GM06990 (cell line): ENCODE measurements at regions not wholly inside any gene's neighbourhood (a gene's known extent, or its start where the extent isn't known, plus 50 kb on each side); places are given as distances from the start of the nearest gene placed in this dataset.

Experiments
- DNase-seq: peaks from one replicate; pipeline ENCODE4 v3.0.0-alpha.2; 2011; ENCODE audit not compliant: insufficient read length; ENCODE audit errors: extremely low read depth
- H3K27me3 ChIP-seq: replicated peaks from 2 replicates; pipeline ENCODE4 v1.6.0; 2011; ENCODE audit warnings: low read length; ENCODE audit not compliant: control insufficient read depth, insufficient read depth
- H3K36me3 ChIP-seq: 2 replicates; pipeline ENCODE4 v1.5.1; 2011; ENCODE audit warnings: low read length; ENCODE audit not compliant: control insufficient read depth, insufficient read depth
- H3K4me3 ChIP-seq: replicated peaks from 2 replicates; pipeline ENCODE4 v1.5.1; 2011; ENCODE audit warnings: low read depth, mild to moderate bottlenecking, control low read depth, low read length
- CTCF ChIP-seq: IDR thresholded peaks from 2 replicates; pipeline ENCODE4 v1.5.1; 2011; ENCODE audit warnings: low read length, control low read depth, mild to moderate bottlenecking, inconsistent platforms; ENCODE audit not compliant: insufficient read depth, poor library complexity, severe bottlenecking

GRCh38 chr4:136583567-136583966 lies 948.7 kb downstream of the PCDH18 start:
- Histone ChIP-seq H3K27me3 (no peaks in the 10 kb centered on the region), H3K4me3 (no peak overlapping the region), H3K36me3 (no peaks in the 10 kb centered on the region)
- no peak for DNase-seq
- TF ChIP-seq CTCF: no peak

DNA sequence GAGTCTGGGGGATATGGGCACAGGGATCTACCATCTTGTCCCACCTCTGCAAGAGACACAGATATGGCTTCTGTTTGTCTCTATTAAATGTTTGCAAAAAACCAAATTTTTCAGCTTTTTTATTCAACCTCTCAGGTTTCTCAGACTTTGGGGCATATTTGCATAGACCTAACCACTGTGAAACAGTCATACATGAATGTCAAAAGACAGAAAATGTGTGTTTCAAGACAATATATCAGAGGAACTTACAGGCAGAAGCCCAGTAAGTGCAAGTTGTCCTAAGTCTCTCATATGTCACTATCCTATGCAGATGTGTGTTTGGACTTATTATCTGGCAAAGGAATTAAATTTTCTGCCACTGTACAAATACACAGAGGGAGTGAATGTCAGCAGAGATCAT lies 951.2 kb downstream of the PCDH18 start:
- Histone ChIP-seq H3K36me3 (no peaks in the 10 kb centered on the region), H3K27me3 (no peaks in the 10 kb centered on the region), H3K4me3 (no peak overlapping the region)
- TF ChIP-seq CTCF: no peak
- DNase-seq: no peak

- DNase-seq: no peak
- no peaks in the 10 kb centered on the region for H3K36me3 ChIP-seq
- TF ChIP-seq CTCF: no peak
- no peaks in the 10 kb centered on the region for H3K27me3 ChIP-seq
- H3K4me3 ChIP-seq: no peak overlapping the region
Observed at GRCh38 chr4:136575146-136575545, 957.1 kb downstream of the PCDH18 start.

DNA sequence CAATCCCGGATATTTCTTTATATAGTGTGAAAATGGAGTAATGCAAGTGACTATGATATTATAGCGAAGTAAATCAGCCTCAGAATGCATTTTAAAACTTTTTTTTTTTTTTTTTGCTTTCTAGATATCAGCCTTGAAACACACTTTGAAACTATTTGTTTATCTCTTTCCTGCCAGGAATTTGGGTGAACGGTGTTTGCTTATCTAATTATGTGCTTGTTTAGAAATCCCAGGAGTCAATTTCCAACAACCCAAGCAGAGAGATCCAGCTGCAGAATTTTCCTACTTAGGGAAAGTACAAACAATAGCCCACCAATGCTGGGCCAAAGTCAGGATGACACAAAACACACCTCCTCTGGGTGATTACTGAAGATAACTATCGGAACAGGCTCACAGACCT lies 958.8 kb downstream of the PCDH18 start:
- DNase-seq: no peak
- Histone ChIP-seq H3K4me3 (no peak overlapping the region), H3K36me3 (no peaks in the 10 kb centered on the region), H3K27me3 (no peaks in the 10 kb centered on the region)
- TF ChIP-seq CTCF: no peak

GRCh38 chr4:136571315-136571714 lies 961.0 kb downstream of the PCDH18 start:
- TF ChIP-seq CTCF: no peak
- no peak overlapping the region for H3K4me3 ChIP-seq

DNA sequence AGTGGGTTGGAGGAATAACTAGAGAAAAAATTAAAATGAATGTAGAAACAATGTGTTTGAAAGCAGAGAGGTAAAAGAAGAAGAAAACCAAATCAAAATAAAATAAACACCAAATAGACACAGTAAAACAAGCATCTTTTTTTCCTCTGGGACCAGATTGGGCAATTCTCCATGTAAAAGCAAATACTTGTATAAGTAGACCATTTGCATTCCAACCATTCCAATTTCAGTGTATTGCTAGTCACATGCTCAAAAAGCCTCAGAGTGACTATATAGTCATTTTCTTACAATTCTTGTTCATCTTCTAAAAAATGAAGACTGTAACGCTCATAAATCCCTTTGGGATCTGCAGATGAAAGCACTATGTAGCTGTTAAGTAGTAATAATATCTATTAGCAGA lies 969.5 kb downstream of the PCDH18 start:
- Histone ChIP-seq H3K27me3 (no peaks in the 10 kb centered on the region), H3K4me3 (no peak overlapping the region), H3K36me3 (no peaks in the 10 kb centered on the region)
- DNase-seq: no peak
- no peak for TF ChIP-seq CTCF

More at GRCh38 chr4:136571315-136571714, 961.0 kb downstream of the PCDH18 start:
- no peak for DNase-seq
- Histone ChIP-seq H3K27me3 (no peaks in the 10 kb centered on the region), H3K36me3 (no peaks in the 10 kb centered on the region)
